Endothelial cell (in vitro differentiated cells): ENCODE measurements at regions not wholly inside any gene's neighbourhood (a gene's known extent, or its start where the extent isn't known, plus 50 kb on each side); places are given as distances from the start of the nearest gene placed in this dataset.
"Not testable (repeated sequence)": the region's sequence is repeated elsewhere in the genome, so short reads cannot be mapped to it uniquely, and the experiment has no call there.

Experiments used
- DNase-seq: peaks from one replicate; pipeline ENCODE4 v3.0.0; 2021; ENCODE audit warnings: low spot score
- H3K27ac Mint-ChIP-seq: one replicate; pipeline ENCODE4 v1.8.0; 2021; ENCODE audit warnings: mixed read lengths, inconsistent platforms; ENCODE audit not compliant: unreplicated experiment
- H3K27me3 Mint-ChIP-seq: one replicate; pipeline ENCODE4 v1.8.0; 2021; ENCODE audit warnings: mild to moderate bottlenecking, moderate library complexity, mixed read lengths, inconsistent platforms; ENCODE audit not compliant: unreplicated experiment
- H3K36me3 Mint-ChIP-seq: one replicate; pipeline ENCODE4 v1.8.0; 2021; ENCODE audit warnings: mild to moderate bottlenecking, low read depth, mixed read lengths, inconsistent platforms; ENCODE audit not compliant: unreplicated experiment
- H3K4me1 Mint-ChIP-seq: one replicate; pipeline ENCODE4 v1.8.0; 2021; ENCODE audit warnings: mild to moderate bottlenecking, mixed read lengths, inconsistent platforms; ENCODE audit not compliant: unreplicated experiment
- H3K4me3 Mint-ChIP-seq: one replicate; pipeline ENCODE4 v1.8.0; 2021; ENCODE audit warnings: mild to moderate bottlenecking, mixed read lengths, inconsistent platforms; ENCODE audit not compliant: unreplicated experiment
- H3K9me3 Mint-ChIP-seq: one replicate; pipeline ENCODE4 v1.8.0; 2021; ENCODE audit warnings: mixed read lengths, inconsistent platforms; ENCODE audit not compliant: unreplicated experiment
- CTCF ChIP-seq: fragments of 200-600 bp; sonication (generic); IDR thresholded peaks from one replicate; pipeline ENCODE4 v1.5.0; 2021; ENCODE audit warnings: antibody characterized with exemption; ENCODE audit not compliant: unreplicated experiment

DNA sequence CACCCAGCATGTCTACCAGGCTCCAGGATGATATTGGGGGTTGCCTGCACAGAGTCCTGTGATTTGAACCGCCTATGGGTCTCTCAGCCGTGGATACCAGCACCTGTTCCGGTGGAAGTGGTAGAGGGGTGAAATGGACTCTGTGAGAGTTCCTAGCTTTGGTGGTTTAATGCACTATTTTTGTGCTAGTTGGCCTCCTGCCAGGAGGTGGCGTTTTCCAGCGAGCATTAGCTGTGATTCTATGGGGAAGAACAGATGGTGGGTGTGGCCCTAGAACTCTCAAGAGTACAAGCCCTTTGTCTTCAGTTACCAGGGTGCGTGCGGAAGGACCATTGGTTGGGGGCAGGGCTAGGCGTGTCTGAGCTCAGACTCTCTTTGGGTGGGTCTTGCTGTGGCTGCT is 316.9 kb upstream of the AMOT start:
- Mint-ChIP-seq H3K27me3 (no peaks in the 10 kb centered on the region), H3K4me3 (no peak overlapping the region), H3K27ac (no peak overlapping the region), H3K36me3 (peaks cover 5% of the 10 kb centered on the region), H3K9me3 (no peaks in the 10 kb centered on the region), H3K4me1 (no peaks in the 10 kb centered on the region)
- TF ChIP-seq CTCF, result no peak
- no peak for DNase-seq

DNA sequence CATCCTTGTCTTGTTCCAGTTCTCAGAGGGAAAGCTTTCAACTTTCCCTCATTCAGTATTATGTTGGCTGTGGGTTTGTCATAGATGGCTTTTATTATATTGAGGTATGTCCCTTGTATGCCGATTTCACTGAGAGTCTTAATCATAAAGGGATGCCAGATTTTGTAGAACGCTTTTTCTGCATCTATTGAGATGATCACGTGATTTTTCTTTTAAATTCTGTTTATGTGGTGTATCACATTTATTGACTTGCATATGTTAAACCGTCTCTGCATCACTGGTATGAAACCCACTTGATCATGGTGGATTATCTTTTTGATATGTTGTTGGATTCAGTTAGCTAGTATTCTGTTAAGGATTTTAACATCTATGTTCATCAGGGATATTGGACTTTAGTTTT is 313.7 kb upstream of the AMOT start:
- not testable (repeated sequence) for H3K27ac Mint-ChIP-seq, H3K9me3 Mint-ChIP-seq, H3K4me3 Mint-ChIP-seq, H3K27me3 Mint-ChIP-seq, H3K4me1 Mint-ChIP-seq, DNase-seq, H3K36me3 Mint-ChIP-seq

GRCh38 chrX:113136836-113137235 is 296.2 kb upstream of the AMOT start:
- DNase-seq, result no peak
- H3K4me3 Mint-ChIP-seq, result no peak overlapping the region
- H3K27me3 Mint-ChIP-seq, result peaks cover 1% of the 10 kb centered on the region
- no peak overlapping the region for H3K27ac Mint-ChIP-seq
- no peak for TF ChIP-seq CTCF
- no peaks in the 10 kb centered on the region for H3K36me3 Mint-ChIP-seq
- H3K9me3 Mint-ChIP-seq, result no peaks in the 10 kb centered on the region
- no peaks in the 10 kb centered on the region for H3K4me1 Mint-ChIP-seq

- no peak for DNase-seq
- Mint-ChIP-seq H3K36me3 (no peaks in the 10 kb centered on the region), H3K4me3 (no peak overlapping the region), H3K9me3 (no peaks in the 10 kb centered on the region), H3K4me1 (no peaks in the 10 kb centered on the region), H3K27me3 (peaks cover 1% of the 10 kb centered on the region), H3K27ac (no peak overlapping the region)
- no peak for TF ChIP-seq CTCF
Measured at GRCh38 chrX:113133316-113133715, 292.7 kb upstream of the AMOT start.

DNA sequence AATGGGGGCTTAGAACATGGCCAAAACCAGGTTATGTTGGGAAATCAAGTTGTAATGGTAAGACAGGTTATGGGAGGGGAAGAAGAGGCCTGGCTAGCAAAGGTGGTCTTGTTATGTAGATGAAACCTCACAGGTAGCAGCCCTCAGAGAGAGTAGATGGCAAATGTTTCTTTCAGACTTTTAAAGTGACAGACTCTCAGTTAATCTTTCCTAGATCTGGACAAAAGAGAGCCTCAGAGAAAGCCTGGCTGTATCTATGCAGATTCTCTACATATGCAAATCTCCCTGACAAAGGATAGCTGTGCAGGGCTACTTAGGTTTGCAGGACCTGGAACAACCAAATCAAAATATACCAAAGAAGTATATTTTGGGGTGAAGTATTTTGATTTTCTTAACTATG is 284.1 kb upstream of the AMOT start:
- no peak for TF ChIP-seq CTCF
- no peaks in the 10 kb centered on the region for H3K4me1 Mint-ChIP-seq
- no peaks in the 10 kb centered on the region for H3K27me3 Mint-ChIP-seq
- no peak overlapping the region for H3K27ac Mint-ChIP-seq
- no peaks in the 10 kb centered on the region for H3K36me3 Mint-ChIP-seq
- H3K9me3 Mint-ChIP-seq, result no peaks in the 10 kb centered on the region
- DNase-seq, result no peak
- no peak overlapping the region for H3K4me3 Mint-ChIP-seq

GRCh38 chrX:113075521-113075920 is 234.9 kb upstream of the AMOT start:
- Mint-ChIP-seq H3K4me3 (no peak overlapping the region), H3K36me3 (no peaks in the 10 kb centered on the region), H3K9me3 (no peaks in the 10 kb centered on the region), H3K27me3 (no peaks in the 10 kb centered on the region), H3K27ac (no peak overlapping the region), H3K4me1 (no peaks in the 10 kb centered on the region)
- DNase-seq, result no peak
- TF ChIP-seq CTCF, result no peak
